HL-60 (cell line): ENCODE measurements at regions not wholly inside any gene's neighbourhood (a gene's known extent, or its start where the extent isn't known, plus 50 kb on each side); places are given as distances from the start of the nearest gene placed in this dataset.

Experiments
- DNase-seq, 2 experiments: peaks; one replicate each; pipeline ENCODE4 v3.0.0-alpha.2; 2010 to 2020; ENCODE audit warnings: low read depth in 1 of 2, low spot score in 1 of 2
- H3K27ac ChIP-seq: fragments of 250-450 bp; sonication (Bioruptor Pico); replicated peaks from 2 replicates; pipeline ENCODE4 v1.5.1; 2020; ENCODE audit warnings: mild to moderate bottlenecking, moderate library complexity
- H3K27me3 ChIP-seq: fragments of 250-450 bp; sonication (Bioruptor Pico); 2 replicates; pipeline ENCODE4 v1.5.1; 2021; ENCODE audit warnings: mild to moderate bottlenecking, moderate library complexity; ENCODE audit not compliant: insufficient read depth, poor library complexity, severe bottlenecking
- H3K4me3 ChIP-seq: replicated peaks from 2 replicates; pipeline ENCODE4 v1.5.1; 2011; ENCODE audit warnings: mild to moderate bottlenecking, control low read depth, low read length; ENCODE audit not compliant: insufficient read depth
- CTCF ChIP-seq: IDR thresholded peaks from one replicate; pipeline ENCODE4 v1.5.1; 2011; ENCODE audit warnings: low read length, control low read depth, inconsistent platforms; ENCODE audit not compliant: insufficient read depth
- GABPA ChIP-seq: IDR thresholded peaks from 2 replicates; pipeline ENCODE4 v1.6.1; 2012; ENCODE audit warnings: low read depth
- POLR2AphosphoS5 ChIP-seq: IDR thresholded peaks from 2 replicates; pipeline ENCODE4 v1.6.1; 2012; ENCODE audit warnings: low read depth
- REST ChIP-seq: IDR thresholded peaks from 2 replicates; pipeline ENCODE4 v1.6.1; 2012; ENCODE audit warnings: low read depth; ENCODE audit not compliant: insufficient replicate concordance
- SPI1 ChIP-seq: IDR thresholded peaks from 2 replicates; pipeline ENCODE4 v1.6.1; 2012; ENCODE audit warnings: low read depth, mild to moderate bottlenecking, borderline replicate concordance

- DNase-seq = no peak
- TF ChIP-seq REST = no peak
- no peak for TF ChIP-seq POLR2AphosphoS5
- Histone ChIP-seq H3K27ac (no peak overlapping the region), H3K27me3 (no peaks in the 10 kb centered on the region), H3K4me3 (no peak overlapping the region)
Observed at GRCh38 chr17:74031316-74032090, 172.0 kb upstream of the RPL38 start.

- no peak for TF ChIP-seq GABPA
- no peaks in the 10 kb centered on the region for H3K27me3 ChIP-seq
- H3K4me3 ChIP-seq = no peak overlapping the region
- DNase-seq = no peak
- no peak overlapping the region for H3K27ac ChIP-seq
Observed at GRCh38 chr17:74032222-74032621, 171.3 kb upstream of the RPL38 start.

GRCh38 chr17:74037320-74037719 lies 166.2 kb upstream of the RPL38 start:
- H3K4me3 ChIP-seq = no peak overlapping the region
- no peak for TF ChIP-seq POLR2AphosphoS5
- no peak for DNase-seq
- no peaks in the 10 kb centered on the region for H3K27me3 ChIP-seq
- no peak overlapping the region for H3K27ac ChIP-seq

GRCh38 chr17:74040291-74040690 lies 163.2 kb upstream of the RPL38 start:
- TF ChIP-seq SPI1 (no peak), GABPA (no peak), REST (no peak), CTCF (no peak), POLR2AphosphoS5 (no peak)
- Histone ChIP-seq H3K4me3 (no peak overlapping the region), H3K27me3 (no peaks in the 10 kb centered on the region), H3K27ac (no peak overlapping the region)
- no peak for DNase-seq

- Histone ChIP-seq H3K27ac (no peak overlapping the region), H3K27me3 (no peaks in the 10 kb centered on the region), H3K4me3 (no peak overlapping the region)
- no peak for DNase-seq
- TF ChIP-seq REST = no peak
- TF ChIP-seq GABPA = no peak
- TF ChIP-seq POLR2AphosphoS5 = no peak
Observed at GRCh38 chr17:74040729-74041128, 162.7 kb upstream of the RPL38 start.
